ENCODE measurements at regions not wholly inside any gene's neighbourhood (a gene's known extent, or its start where the extent isn't known, plus 50 kb on each side); places are given as distances from the start of the nearest gene placed in this dataset.

- TF ChIP-seq CTCF (IDR thresholded peaks at IDR 0.05): no peak
- no peak for TF ChIP-seq POLR2A (IDR thresholded peaks at IDR 0.05)
Observed at GRCh38 chr14:53709381-53709780, 247.2 kb downstream of the BMP4 start.

All from thyroid gland (tissue), 4 donors.